WTC11 (cell line): ENCODE measurements at regions not wholly inside any gene's neighbourhood (a gene's known extent, or its start where the extent isn't known, plus 50 kb on each side); places are given as distances from the start of the nearest gene placed in this dataset.

Experiments used
- ATF3 ChIP-seq: sonication (generic); formaldehyde crosslinking; conservative IDR thresholded peaks from 2 replicates; pipeline ENCODE4 v1.8.1; 2022; ENCODE audit warnings: mild to moderate bottlenecking, missing genetic modification reagents
- CREB1 ChIP-seq: sonication (generic); formaldehyde crosslinking; IDR thresholded peaks from 2 replicates; pipeline ENCODE4 v1.8.0; 2023; ENCODE audit warnings: mild to moderate bottlenecking, missing genetic modification reagents
- CREM ChIP-seq: sonication (generic); formaldehyde crosslinking; IDR thresholded peaks from 2 replicates; pipeline ENCODE4 v1.8.1; 2022; ENCODE audit warnings: mild to moderate bottlenecking, missing genetic modification reagents, moderate library complexity
- ESRRA ChIP-seq: sonication (generic); formaldehyde crosslinking; IDR thresholded peaks from 2 replicates; pipeline ENCODE4 v1.8.1; 2022; ENCODE audit warnings: mild to moderate bottlenecking, missing genetic modification reagents, borderline replicate concordance
- HMGXB4 ChIP-seq: sonication (generic); formaldehyde crosslinking; IDR thresholded peaks from 2 replicates; pipeline ENCODE4 v1.8.1; 2023; ENCODE audit warnings: mild to moderate bottlenecking, moderate library complexity, missing genetic modification reagents
- RELA ChIP-seq: sonication (generic); formaldehyde crosslinking; IDR thresholded peaks from 2 replicates; pipeline ENCODE4 v1.8.1; 2022; ENCODE audit warnings: missing genetic modification reagents, mild to moderate bottlenecking, borderline replicate concordance
- SP1 ChIP-seq: sonication (generic); formaldehyde crosslinking; conservative IDR thresholded peaks from 2 replicates; pipeline ENCODE4 v1.8.1; 2022; ENCODE audit warnings: missing genetic modification reagents
- ZBTB21 ChIP-seq: sonication (generic); formaldehyde crosslinking; IDR thresholded peaks from 2 replicates; pipeline ENCODE4 v1.8.1; 2023; ENCODE audit warnings: mild to moderate bottlenecking, missing genetic modification reagents, borderline replicate concordance
- ZNF232 ChIP-seq: sonication (generic); formaldehyde crosslinking; IDR thresholded peaks from 2 replicates; pipeline ENCODE4 v1.8.0; 2022; ENCODE audit warnings: mild to moderate bottlenecking, missing genetic modification reagents
- TF ChIP-seq, protein P1 (sequence below): fragments of 200-600 bp; IDR thresholded peaks from 2 replicates; pipeline ENCODE4 v1.8.0; 2022; ENCODE audit warnings: antibody characterized with exemption
- TF ChIP-seq, protein P2 (sequence below): sonication (generic); formaldehyde crosslinking; IDR thresholded peaks from 2 replicates; pipeline ENCODE4 v1.8.0; 2022; ENCODE audit warnings: mild to moderate bottlenecking, missing genetic modification reagents

DNA sequence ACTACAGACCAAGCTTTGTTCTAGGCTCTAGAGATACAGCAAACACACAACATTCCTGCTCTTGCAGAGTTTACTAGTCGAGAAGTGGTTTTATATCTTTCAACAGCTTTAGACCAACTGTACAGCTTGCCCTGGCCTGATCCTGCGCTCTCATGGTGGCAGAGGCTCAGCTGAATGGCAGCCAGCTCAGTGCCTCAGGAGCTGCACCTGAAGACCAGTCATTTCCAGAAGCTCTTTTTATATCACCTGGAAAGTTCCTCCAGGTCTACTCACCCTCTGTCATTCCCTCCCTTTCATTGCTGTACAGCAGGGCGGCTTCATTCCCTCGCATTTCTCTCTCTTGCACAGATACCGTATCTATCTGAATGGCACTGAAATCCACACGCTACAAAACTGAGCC is 319.8 kb downstream of the GATA3 start:
- TF ChIP-seq ATF3 (CRISPR knock-in tag) (no peak), ZNF232 (CRISPR knock-in tag) (no peak), RELA (CRISPR knock-in tag) (no peak), CREB1 (no peak), HMGXB4 (no peak), SP1 (CRISPR knock-in tag) (no peak), ZBTB21 (CRISPR knock-in tag) (no peak), ESRRA (CRISPR knock-in tag) (no peak), CREM (CRISPR knock-in tag) (no peak)
- TF ChIP-seq, protein P1, sequence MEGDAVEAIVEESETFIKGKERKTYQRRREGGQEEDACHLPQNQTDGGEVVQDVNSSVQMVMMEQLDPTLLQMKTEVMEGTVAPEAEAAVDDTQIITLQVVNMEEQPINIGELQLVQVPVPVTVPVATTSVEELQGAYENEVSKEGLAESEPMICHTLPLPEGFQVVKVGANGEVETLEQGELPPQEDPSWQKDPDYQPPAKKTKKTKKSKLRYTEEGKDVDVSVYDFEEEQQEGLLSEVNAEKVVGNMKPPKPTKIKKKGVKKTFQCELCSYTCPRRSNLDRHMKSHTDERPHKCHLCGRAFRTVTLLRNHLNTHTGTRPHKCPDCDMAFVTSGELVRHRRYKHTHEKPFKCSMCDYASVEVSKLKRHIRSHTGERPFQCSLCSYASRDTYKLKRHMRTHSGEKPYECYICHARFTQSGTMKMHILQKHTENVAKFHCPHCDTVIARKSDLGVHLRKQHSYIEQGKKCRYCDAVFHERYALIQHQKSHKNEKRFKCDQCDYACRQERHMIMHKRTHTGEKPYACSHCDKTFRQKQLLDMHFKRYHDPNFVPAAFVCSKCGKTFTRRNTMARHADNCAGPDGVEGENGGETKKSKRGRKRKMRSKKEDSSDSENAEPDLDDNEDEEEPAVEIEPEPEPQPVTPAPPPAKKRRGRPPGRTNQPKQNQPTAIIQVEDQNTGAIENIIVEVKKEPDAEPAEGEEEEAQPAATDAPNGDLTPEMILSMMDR = no peak
- TF ChIP-seq, protein P2, sequence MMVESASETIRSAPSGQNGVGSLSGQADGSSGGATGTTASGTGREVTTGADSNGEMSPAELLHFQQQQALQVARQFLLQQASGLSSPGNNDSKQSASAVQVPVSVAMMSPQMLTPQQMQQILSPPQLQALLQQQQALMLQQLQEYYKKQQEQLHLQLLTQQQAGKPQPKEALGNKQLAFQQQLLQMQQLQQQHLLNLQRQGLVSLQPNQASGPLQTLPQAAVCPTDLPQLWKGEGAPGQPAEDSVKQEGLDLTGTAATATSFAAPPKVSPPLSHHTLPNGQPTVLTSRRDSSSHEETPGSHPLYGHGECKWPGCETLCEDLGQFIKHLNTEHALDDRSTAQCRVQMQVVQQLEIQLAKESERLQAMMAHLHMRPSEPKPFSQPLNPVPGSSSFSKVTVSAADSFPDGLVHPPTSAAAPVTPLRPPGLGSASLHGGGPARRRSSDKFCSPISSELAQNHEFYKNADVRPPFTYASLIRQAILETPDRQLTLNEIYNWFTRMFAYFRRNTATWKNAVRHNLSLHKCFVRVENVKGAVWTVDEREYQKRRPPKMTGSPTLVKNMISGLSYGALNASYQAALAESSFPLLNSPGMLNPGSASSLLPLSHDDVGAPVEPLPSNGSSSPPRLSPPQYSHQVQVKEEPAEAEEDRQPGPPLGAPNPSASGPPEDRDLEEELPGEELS (CRISPR knock-in tag) = no peak
